ENCODE measurements at regions not wholly inside any gene's neighbourhood (a gene's known extent, or its start where the extent isn't known, plus 50 kb on each side); places are given as distances from the start of the nearest gene placed in this dataset.

GRCh38 chr6:95518630-95519227, 58.6 kb upstream of the MANEA start:
- H3K4me1 ChIP-seq (ENCODE audit: control insufficient read depth, insufficient read depth, low read length), result no peaks in the 10 kb centered on the region
- no peak for DNase-seq
- H3K36me3 ChIP-seq (ENCODE audit: control insufficient read depth, insufficient read depth, low read length), result no peaks in the 10 kb centered on the region
- H3K27ac ChIP-seq (ENCODE audit: low read length), result no peak overlapping the region
- peaks cover 3% of the 10 kb centered on the region for H3K9me3 ChIP-seq (ENCODE audit: control insufficient read depth, low read depth, low read length)
- WGBS (ENCODE audit: insufficient coverage, low lambda C conversion rate), result no CpG with 5 or more reads among the region's 15 CpGs
- H3K27me3 ChIP-seq (ENCODE audit: control insufficient read depth, insufficient read depth, low read length), result no peaks in the 10 kb centered on the region
- H3K4me3 ChIP-seq (ENCODE audit: low read length), result no peak overlapping the region

- WGBS (ENCODE audit: insufficient coverage, low lambda C conversion rate), result 100% methylated on average over 1 of the region's 28 CpGs
- no peak overlapping the region for H3K27ac ChIP-seq (ENCODE audit: low read length)
- no peaks in the 10 kb centered on the region for H3K27me3 ChIP-seq (ENCODE audit: control insufficient read depth, insufficient read depth, low read length)
- no peak for DNase-seq
- H3K36me3 ChIP-seq (ENCODE audit: control insufficient read depth, insufficient read depth, low read length), result no peaks in the 10 kb centered on the region
- no peaks in the 10 kb centered on the region for H3K4me1 ChIP-seq (ENCODE audit: control insufficient read depth, insufficient read depth, low read length)
- no peak overlapping the region for H3K4me3 ChIP-seq (ENCODE audit: low read length)
- H3K9me3 ChIP-seq (ENCODE audit: control insufficient read depth, low read depth, low read length), result peaks cover 3% of the 10 kb centered on the region
Measured at GRCh38 chr6:95519228-95520037, 57.9 kb upstream of the MANEA start.

DNA sequence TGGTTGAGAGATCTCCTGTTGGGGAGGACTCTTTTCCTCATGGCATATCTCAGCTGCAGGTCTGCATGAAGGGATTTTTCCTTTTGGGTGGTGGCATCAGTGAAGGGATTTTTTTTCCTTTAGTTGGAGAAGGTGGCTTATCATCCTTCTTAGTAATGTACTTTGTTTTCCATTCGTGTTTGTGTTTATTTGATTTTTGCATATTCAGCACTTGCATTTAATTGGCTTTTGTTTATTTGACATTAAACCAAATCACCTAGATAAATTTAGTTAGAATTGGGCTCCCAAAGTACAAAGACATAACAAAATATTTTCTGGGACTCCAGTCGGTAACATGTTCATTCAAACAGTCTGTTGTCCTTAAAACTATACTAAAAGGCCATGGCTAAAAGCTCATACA, 56.2 kb upstream of the MANEA start:
- Histone ChIP-seq H3K4me3 (ENCODE audit: low read length) (no peak overlapping the region), H3K9me3 (ENCODE audit: control insufficient read depth, low read depth, low read length) (peaks cover 3% of the 10 kb centered on the region), H3K27ac (ENCODE audit: low read length) (no peak overlapping the region), H3K27me3 (ENCODE audit: control insufficient read depth, insufficient read depth, low read length) (no peaks in the 10 kb centered on the region), H3K4me1 (ENCODE audit: control insufficient read depth, insufficient read depth, low read length) (no peaks in the 10 kb centered on the region), H3K36me3 (ENCODE audit: control insufficient read depth, insufficient read depth, low read length) (no peaks in the 10 kb centered on the region)
- DNase-seq, result no peak
- WGBS (ENCODE audit: insufficient coverage, low lambda C conversion rate), result 38% methylated on average over 1 of the region's 2 CpGs

Measured in large intestine (tissue), 3 donors.